ENCODE measurements at regions not wholly inside any gene's neighbourhood (a gene's known extent, or its start where the extent isn't known, plus 50 kb on each side); places are given as distances from the start of the nearest gene placed in this dataset.
"Not testable (repeated sequence)": the region's sequence is repeated elsewhere in the genome, so short reads cannot be mapped to it uniquely, and the experiment has no call there.

DNA sequence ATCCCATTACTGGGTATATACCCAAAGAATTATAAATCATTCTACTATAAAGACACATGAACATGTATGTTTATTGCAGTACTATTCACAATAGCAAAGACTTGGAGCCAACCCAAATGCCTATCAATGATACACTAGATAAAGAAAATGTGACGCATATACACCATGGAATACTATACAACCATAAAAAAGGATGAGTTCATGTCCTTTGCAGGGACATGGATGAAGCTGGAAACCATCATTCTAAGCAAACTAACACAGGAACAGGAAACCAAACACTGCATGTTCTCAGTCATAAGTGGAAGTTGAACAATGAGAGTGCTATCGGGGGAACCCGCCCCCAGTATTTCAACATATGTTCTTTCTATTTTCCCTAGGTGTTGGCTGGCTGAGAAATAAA is 232.0 kb downstream of the ZIC3 start:
- not testable (repeated sequence) for TF ChIP-seq CTCF (conservative IDR thresholded peaks at IDR 0.05 in 1 of 2, IDR thresholded peaks at IDR 0.05 in 1 of 2; ENCODE audit: low read depth in 1 of 2, low read length in 2 of 2); EZH2 (IDR thresholded peaks at IDR 0.05; ENCODE audit: low read length, missing control alignments)

Measured in fibroblast of lung (primary cell).